HUDEP-2 (cell line): ENCODE measurements at regions not wholly inside any gene's neighbourhood (a gene's known extent, or its start where the extent isn't known, plus 50 kb on each side); places are given as distances from the start of the nearest gene placed in this dataset.

Experiments used
- DNase-seq, 76 experiments: peaks; one replicate each; lab custom pipeline; 2025; ENCODE audit not compliant: unreplicated experiment in 76 of 76; lab: John Stamatoyannopoulos, UW

DNA sequence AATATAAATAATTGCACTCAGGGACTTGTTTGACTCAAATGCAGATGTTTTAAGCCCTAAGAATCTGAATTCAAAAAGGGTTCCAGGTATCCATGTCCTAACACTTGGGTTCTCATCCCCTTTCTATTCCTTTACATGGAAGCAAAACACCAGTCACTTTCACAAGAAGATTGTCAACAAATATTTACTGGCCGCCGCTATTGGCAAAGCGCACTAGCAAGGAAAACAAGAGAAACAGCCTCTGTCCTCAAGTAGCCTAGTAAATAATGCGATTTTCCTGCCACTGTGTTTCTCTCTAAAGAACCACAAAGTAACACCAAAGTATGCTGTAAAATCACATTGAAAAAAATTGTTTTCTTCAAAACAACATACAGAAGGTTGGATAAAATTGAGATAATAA lies 66.7 kb upstream of the EZH2 start:
- no peak for DNase-seq

DNA sequence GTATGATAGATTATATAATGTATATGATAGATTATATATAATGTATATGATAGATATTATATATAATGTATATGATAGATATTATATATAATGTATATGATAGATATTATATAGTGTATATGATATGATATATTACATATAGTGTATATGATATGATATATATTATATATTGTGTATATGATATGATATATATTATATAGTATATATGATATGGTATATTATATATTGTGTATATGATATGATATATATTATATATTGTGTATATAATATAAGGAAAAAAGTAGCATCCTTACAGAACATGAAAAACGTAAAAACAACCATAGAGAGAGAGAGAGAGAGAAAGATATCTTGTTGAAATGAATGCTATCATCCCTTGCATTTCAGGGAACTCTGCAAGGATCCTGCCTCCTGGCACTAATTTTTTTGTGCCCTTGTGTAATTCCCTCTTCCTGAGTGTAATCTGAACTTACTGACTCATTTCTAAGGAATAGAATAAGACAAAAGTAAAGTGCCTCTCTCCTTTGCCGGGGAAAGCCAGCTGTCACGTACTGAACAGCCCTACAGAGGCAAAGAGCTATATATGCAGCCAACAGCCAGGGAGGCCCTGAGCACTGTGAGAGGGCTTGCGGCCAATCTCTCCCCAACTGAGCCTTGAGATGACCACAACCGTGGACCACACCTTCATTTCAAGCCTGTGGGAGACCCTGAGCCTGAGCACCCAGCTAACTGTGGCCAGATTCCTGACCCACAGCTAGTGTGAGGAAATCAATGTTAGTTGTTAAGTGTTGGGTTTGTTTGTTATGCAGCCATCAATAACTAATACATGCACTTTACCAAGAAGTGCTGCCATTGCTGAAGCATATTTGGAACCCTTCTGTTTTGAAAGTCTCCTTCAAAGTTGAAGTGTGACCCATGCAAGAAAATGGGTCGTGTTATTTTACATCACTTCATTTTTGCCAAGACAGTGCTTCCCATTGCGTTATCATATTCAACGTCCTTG lies 61.1 kb upstream of the EZH2 start:
- no peak for DNase-seq

DNA sequence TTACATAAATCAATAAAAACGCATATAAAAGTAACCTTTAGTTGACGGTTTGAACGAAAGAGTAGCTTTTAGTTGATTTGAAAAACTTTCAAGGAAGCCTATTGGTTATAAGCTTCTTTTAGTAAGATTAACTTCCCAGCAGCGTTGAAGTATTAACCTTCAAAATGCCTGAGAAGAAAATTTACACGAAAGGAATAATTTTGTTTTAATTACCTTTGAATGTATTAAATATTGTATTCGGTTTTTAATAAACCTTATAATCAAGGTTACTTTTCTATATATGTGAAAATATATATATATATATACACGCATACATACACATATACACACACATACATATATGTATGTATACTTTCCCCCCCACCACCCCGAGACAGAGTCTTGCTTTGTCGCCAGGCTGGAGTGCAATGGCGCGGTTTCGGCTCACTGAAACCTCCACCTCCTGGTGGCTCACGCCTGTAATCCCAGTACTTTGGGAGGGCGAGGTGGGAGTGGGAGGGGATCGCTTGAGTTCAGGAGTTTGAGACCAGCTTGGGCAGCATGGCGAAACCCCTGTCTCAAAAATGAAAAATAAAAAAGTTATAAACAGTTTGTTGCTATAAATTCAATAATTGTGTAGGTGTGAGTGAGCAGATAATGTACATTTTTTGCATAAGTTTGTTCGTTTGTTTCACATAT lies 57.6 kb upstream of the EZH2 start:
- DNase-seq = peak in 73 of 76 experiments; percentile 14 to 87 (median 74)

DNA sequence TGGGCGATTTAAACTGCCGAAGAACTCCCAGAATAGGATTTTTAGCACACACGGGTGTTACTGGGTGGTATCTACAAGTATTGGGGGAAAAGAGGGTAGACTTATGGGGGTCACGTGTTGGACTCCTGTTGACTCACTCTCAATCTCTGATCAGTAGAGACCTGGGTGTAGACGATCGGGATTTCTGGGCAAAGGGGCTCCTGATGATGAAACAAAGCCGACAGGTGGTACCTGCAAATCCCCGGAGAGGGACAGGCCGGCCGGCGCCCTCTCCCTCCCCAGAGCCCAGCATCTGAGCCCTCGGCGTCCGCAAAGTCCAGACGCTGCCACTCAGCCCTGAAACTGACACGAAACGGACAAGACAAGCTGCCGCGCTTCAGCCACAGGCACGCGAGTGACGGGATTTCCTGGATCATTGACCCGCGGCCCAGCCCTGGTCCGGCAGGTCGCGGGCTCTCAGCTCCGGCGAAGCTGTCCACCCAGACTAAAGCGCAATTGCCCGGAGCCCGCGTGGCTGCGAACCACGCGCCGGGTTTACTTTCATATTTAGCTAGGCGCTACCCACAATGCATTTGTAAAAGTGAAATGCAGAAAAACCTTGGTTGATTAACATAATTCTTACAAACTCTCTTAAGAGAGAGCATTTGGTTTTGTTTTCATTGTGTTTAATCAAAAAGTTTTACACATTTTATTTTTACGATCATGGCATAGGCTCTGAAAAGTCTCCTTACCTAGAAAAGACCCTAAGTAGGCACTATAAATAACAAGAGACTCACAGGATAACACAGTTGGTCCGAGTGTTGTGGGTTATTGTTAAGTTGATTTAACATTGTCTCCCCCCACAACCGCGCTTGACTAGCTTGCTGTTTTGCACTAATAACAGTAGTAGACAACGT lies 56.9 kb upstream of the EZH2 start:
- peak in 73 of 76 experiments; percentile 15 to 86 (median 62) for DNase-seq

DNA sequence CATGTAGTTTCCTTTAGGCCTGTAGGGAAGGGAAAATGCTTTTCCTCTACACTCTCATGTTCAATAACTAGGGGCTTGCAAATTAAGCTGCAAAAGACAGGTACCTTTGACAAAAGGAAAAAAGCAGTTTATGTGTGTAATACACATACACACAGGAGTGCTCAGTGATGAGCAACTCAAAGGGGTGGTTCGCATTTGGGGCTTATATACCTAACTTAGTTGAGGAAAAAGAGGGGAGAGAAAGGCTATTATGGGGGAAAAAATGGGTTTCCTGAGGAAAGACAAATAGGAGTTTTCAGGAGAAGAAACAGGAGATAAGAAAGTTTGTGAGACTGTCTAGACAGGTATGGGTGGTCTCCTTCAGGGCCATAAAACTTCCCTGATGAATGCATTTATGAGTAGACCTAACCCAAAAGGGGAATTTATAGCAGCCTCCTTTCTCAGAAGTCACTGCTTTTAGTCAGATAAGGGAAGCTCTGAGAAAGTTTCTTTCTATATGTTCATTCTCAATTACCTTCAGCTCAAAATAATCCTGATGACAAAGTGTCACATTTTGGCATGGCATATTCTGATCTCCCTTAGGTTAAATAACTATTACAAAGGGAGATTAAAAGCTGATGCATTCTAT lies 55.2 kb upstream of the EZH2 start:
- DNase-seq = peak in 3 of 76 experiments; percentile 3 to 7 (median 3)

DNA sequence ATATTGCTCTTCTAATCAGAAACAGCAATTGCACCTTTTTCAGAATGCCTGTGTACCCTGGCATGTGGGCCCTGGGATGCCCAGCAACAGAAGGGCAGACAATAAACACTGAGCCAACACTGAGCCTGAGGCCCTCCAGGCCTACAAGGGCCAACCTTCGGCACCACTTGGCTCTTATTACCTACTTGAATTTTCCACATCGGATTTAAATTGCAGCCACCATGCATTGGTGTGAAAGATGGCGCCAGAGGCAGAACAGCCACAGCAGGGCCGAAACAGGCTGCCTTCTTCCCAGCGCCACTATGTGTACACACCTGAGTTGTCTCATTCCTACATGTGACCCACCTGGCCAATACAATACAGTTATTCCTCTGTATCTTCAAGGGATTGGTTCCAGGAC lies 51.4 kb upstream of the EZH2 start:
- DNase-seq = no peak
